ENCODE measurements at regions not wholly inside any gene's neighbourhood (a gene's known extent, or its start where the extent isn't known, plus 50 kb on each side); places are given as distances from the start of the nearest gene placed in this dataset.
"Not testable (repeated sequence)": the region's sequence is repeated elsewhere in the genome, so short reads cannot be mapped to it uniquely, and the experiment has no call there.

- not testable (repeated sequence) for DNase-seq (ENCODE audit: low read depth in 2 of 2)
These were observed 335.3 kb downstream of the ADGRD1 start for GRCh38 chr12:131288765-131289695.

GRCh38 chr12:131289807-131290206 lies 336.1 kb downstream of the ADGRD1 start:
- DNase-seq (ENCODE audit: low read depth in 2 of 2), result not testable (repeated sequence)

GRCh38 chr12:131290255-131290959 lies 336.7 kb downstream of the ADGRD1 start:
- DNase-seq (ENCODE audit: low read depth in 2 of 2), result no peak

GRCh38 chr12:131293071-131294015 lies 339.6 kb downstream of the ADGRD1 start:
- DNase-seq (ENCODE audit: low read depth in 2 of 2), result not testable (repeated sequence)

GRCh38 chr12:131294716-131295115 lies 341.0 kb downstream of the ADGRD1 start:
- DNase-seq (ENCODE audit: low read depth in 2 of 2), result not testable (repeated sequence)

- DNase-seq (ENCODE audit: low read depth in 2 of 2), result not testable (repeated sequence)
These were observed 341.4 kb downstream of the ADGRD1 start for GRCh38 chr12:131295117-131295516.

- not testable (repeated sequence) for DNase-seq (ENCODE audit: low read depth in 2 of 2)
These were observed 341.9 kb downstream of the ADGRD1 start for GRCh38 chr12:131295559-131295958.

- not testable (repeated sequence) for DNase-seq (ENCODE audit: low read depth in 2 of 2)
These were observed 342.4 kb downstream of the ADGRD1 start for GRCh38 chr12:131296136-131296535.

- DNase-seq (ENCODE audit: low read depth in 2 of 2), result not testable (repeated sequence)
These were observed 342.9 kb downstream of the ADGRD1 start for GRCh38 chr12:131296651-131297050.

GRCh38 chr12:131298526-131299369 lies 345.0 kb downstream of the ADGRD1 start:
- not testable (repeated sequence) for DNase-seq (ENCODE audit: low read depth in 2 of 2)

GRCh38 chr12:131299370-131299701 lies 345.6 kb downstream of the ADGRD1 start:
- DNase-seq (ENCODE audit: low read depth in 2 of 2), result not testable (repeated sequence)

- not testable (repeated sequence) for DNase-seq (ENCODE audit: low read depth in 2 of 2)
These were observed 349.9 kb downstream of the ADGRD1 start for GRCh38 chr12:131303576-131303975.

GRCh38 chr12:131304642-131305041 lies 350.9 kb downstream of the ADGRD1 start:
- DNase-seq (ENCODE audit: low read depth in 2 of 2), result not testable (repeated sequence)

- DNase-seq (ENCODE audit: low read depth in 2 of 2), result no peak
These were observed 356.0 kb downstream of the ADGRD1 start for GRCh38 chr12:131309700-131310099.

GRCh38 chr12:131310227-131310969 lies 356.7 kb downstream of the ADGRD1 start:
- not testable (repeated sequence) for DNase-seq (ENCODE audit: low read depth in 2 of 2)

GRCh38 chr12:131311279-131311722 lies 357.6 kb downstream of the ADGRD1 start:
- DNase-seq (ENCODE audit: low read depth in 2 of 2), result not testable (repeated sequence)

GRCh38 chr12:131311764-131312163 lies 358.1 kb downstream of the ADGRD1 start:
- DNase-seq (ENCODE audit: low read depth in 2 of 2), result no peak

GRCh38 chr12:131312382-131312781 lies 358.7 kb downstream of the ADGRD1 start:
- DNase-seq (ENCODE audit: low read depth in 2 of 2), result not testable (repeated sequence)

- DNase-seq (ENCODE audit: low read depth in 2 of 2), result no peak
These were observed 359.3 kb downstream of the ADGRD1 start for GRCh38 chr12:131312793-131313545.
